G401 (cell line): ENCODE measurements at regions not wholly inside any gene's neighbourhood (a gene's known extent, or its start where the extent isn't known, plus 50 kb on each side); places are given as distances from the start of the nearest gene placed in this dataset.

Experiments
- DNase-seq: peaks from one replicate; pipeline ENCODE4 v3.0.0-alpha.2; 2015; ENCODE audit warnings: low spot score
- in situ Hi-C: cut with HindIII; loops from 2 replicates; pipeline ENCODE4 v1.10.0; 2016; ENCODE audit warnings: low sequenced_read_pairs, mixed read lengths

- in situ Hi-C loops, result no loop called here
- DNase-seq, result no peak
Observed at GRCh38 chr10:128693493-128694131, 567.4 kb upstream of the MKI67 start.

GRCh38 chr10:128694168-128694850, 568.1 kb upstream of the MKI67 start:
- in situ Hi-C loops, result no loop called here
- no peak for DNase-seq

GRCh38 chr10:128694851-128695725, 568.9 kb upstream of the MKI67 start:
- in situ Hi-C loops, result no loop called here
- DNase-seq, result no peak

GRCh38 chr10:128695931-128696330, 569.7 kb upstream of the MKI67 start:
- in situ Hi-C loops, result no loop called here
- no peak for DNase-seq

GRCh38 chr10:128697437-128697836, 571.2 kb upstream of the MKI67 start:
- in situ Hi-C loops, result no loop called here
- no peak for DNase-seq

- DNase-seq, result no peak
- in situ Hi-C loops, result no loop called here
Observed at GRCh38 chr10:128701381-128701780, 575.2 kb upstream of the MKI67 start.

GRCh38 chr10:128701837-128702236, 575.6 kb upstream of the MKI67 start:
- in situ Hi-C loops, result no loop called here
- DNase-seq, result no peak

- in situ Hi-C loops, result no loop called here
Observed at GRCh38 chr10:128704716-128705115, 578.5 kb upstream of the MKI67 start.

GRCh38 chr10:128708182-128708581, 582.0 kb upstream of the MKI67 start:
- in situ Hi-C loops, result no loop called here

More at GRCh38 chr10:128704716-128705115, 578.5 kb upstream of the MKI67 start:
- DNase-seq, result no peak

GRCh38 chr10:128709686-128710085, 583.5 kb upstream of the MKI67 start:
- in situ Hi-C loops, result no loop called here
- DNase-seq, result no peak

More at GRCh38 chr10:128708182-128708581, 582.0 kb upstream of the MKI67 start:
- DNase-seq, result no peak

- DNase-seq, result no peak
- in situ Hi-C loops, result no loop called here
Observed at GRCh38 chr10:128710098-128710797, 584.0 kb upstream of the MKI67 start.

GRCh38 chr10:128710798-128711183, 584.6 kb upstream of the MKI67 start:
- DNase-seq, result no peak

GRCh38 chr10:128711806-128712205, 585.6 kb upstream of the MKI67 start:
- no peak for DNase-seq
- in situ Hi-C loops, result no loop called here

More at GRCh38 chr10:128710798-128711183, 584.6 kb upstream of the MKI67 start:
- in situ Hi-C loops, result no loop called here

GRCh38 chr10:128712661-128713400, 586.6 kb upstream of the MKI67 start:
- no peak for DNase-seq
- in situ Hi-C loops, result no loop called here

GRCh38 chr10:128713471-128713870, 587.2 kb upstream of the MKI67 start:
- in situ Hi-C loops, result no loop called here
- no peak for DNase-seq

- in situ Hi-C loops, result no loop called here
- DNase-seq, result no peak
Observed at GRCh38 chr10:128713874-128714570, 587.8 kb upstream of the MKI67 start.

GRCh38 chr10:128714644-128715415, 588.6 kb upstream of the MKI67 start:
- in situ Hi-C loops, result no loop called here
- no peak for DNase-seq
